Esophagus muscularis mucosa (tissue), 3 donors: ENCODE measurements at regions not wholly inside any gene's neighbourhood (a gene's known extent, or its start where the extent isn't known, plus 50 kb on each side); places are given as distances from the start of the nearest gene placed in this dataset.
"Not testable (repeated sequence)": the region's sequence is repeated elsewhere in the genome, so short reads cannot be mapped to it uniquely, and the experiment has no call there.

Source experiments
- POLR2A ChIP-seq: fragments of 450-650 bp; IDR thresholded peaks from one replicate; pipeline ENCODE4 v1.6.1; 2017; ENCODE audit warnings: antibody characterized with exemption, moderate library complexity, mild to moderate bottlenecking, low read depth
- POLR2AphosphoS5 ChIP-seq, 2 donors: sonication (generic); formaldehyde crosslinking; IDR thresholded peaks; one replicate each; pipeline ENCODE4 v1.6.1; 2017; ENCODE audit warnings: antibody characterized with exemption in 2 of 2
- TF ChIP-seq, protein P1 (sequence below), 3 experiments: fragments of 200-600 bp in 2 of 3; fragments of 450-650 bp in 1 of 3; sonication (generic) in 2 of 3; IDR thresholded peaks; one replicate each; pipeline ENCODE4 v1.5.1; 2017 to 2019; ENCODE audit warnings: antibody characterized with exemption in 3 of 3, mild to moderate bottlenecking in 2 of 3, moderate library complexity in 1 of 3

DNA sequence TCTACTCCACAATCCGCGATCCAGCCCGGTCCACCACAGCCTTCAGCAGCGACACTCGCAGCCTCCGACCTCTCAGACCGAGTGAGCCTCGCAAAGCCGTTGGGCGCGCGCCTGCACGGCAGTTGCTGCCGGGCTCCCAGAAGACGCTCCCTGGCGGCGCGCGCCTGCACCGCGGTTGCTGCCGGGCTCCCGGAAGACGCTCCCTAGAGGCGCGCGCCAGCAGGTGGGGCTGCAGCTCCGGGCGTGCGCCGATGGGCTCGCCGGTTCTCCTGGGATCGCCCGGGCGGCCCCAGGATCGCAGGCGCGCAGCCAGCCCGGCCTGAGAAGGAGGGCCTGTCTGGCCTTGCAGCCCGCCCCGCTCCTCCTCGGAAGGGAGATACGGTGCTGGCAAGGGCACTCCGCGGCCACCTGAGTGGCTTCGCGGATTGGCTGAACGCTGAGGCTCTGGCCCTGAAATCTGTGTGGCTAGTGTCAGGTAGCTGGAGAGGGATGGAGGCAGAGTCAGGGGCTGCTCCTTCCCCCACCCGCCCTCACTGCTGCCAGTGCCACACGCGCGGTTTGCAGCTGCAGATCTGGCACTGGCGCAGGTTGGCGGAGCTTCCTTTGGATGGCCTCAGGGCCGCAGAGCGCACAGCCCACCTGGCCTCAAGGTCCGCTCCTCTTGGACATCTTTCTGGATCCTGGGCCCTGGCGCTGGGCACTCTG is 416.2 kb downstream of the FOXD4L4 start:
- TF ChIP-seq, protein P1, sequence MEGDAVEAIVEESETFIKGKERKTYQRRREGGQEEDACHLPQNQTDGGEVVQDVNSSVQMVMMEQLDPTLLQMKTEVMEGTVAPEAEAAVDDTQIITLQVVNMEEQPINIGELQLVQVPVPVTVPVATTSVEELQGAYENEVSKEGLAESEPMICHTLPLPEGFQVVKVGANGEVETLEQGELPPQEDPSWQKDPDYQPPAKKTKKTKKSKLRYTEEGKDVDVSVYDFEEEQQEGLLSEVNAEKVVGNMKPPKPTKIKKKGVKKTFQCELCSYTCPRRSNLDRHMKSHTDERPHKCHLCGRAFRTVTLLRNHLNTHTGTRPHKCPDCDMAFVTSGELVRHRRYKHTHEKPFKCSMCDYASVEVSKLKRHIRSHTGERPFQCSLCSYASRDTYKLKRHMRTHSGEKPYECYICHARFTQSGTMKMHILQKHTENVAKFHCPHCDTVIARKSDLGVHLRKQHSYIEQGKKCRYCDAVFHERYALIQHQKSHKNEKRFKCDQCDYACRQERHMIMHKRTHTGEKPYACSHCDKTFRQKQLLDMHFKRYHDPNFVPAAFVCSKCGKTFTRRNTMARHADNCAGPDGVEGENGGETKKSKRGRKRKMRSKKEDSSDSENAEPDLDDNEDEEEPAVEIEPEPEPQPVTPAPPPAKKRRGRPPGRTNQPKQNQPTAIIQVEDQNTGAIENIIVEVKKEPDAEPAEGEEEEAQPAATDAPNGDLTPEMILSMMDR (IDR thresholded peaks at IDR 0.05) = peak in 2 of 3 experiments; percentile 25 to 32
- TF ChIP-seq POLR2AphosphoS5 (IDR thresholded peaks at IDR 0.05); POLR2A: not testable (repeated sequence)
